Activated B cell treated with CpG ODN at 0.5 μM for 24 hours (primary cell): ENCODE measurements at regions not wholly inside any gene's neighbourhood (a gene's known extent, or its start where the extent isn't known, plus 50 kb on each side); places are given as distances from the start of the nearest gene placed in this dataset.

Experiments
- ATAC-seq: fragments of 200-7000 bp; cut with Tn5 transposase; one replicate; pipeline ENCODE4 v1.10.0; 2021; ENCODE audit warnings: low read depth, mild to moderate bottlenecking, moderate library complexity
- CTCF ChIA-PET: fragments of 350-600 bp; sonication (Branson Sonifier 250); formaldehyde crosslinking; loops from one replicate; lab custom pipeline; 2021; ENCODE audit warnings: antibody characterized with exemption; lab: Charles Lee
- POLR2A ChIA-PET: fragments of 350-600 bp; sonication (Branson Sonifier 250); formaldehyde crosslinking; loops from one replicate; lab custom pipeline; 2021; ENCODE audit warnings: antibody characterized with exemption; lab: Charles Lee
- DNase-seq: peaks from one replicate; pipeline ENCODE4 v3.0.0; 2022
- H3K27ac Mint-ChIP-seq: one replicate; pipeline ENCODE4 v1.8.0; 2020; ENCODE audit warnings: mixed read lengths
- H3K27me3 Mint-ChIP-seq: one replicate; pipeline ENCODE4 v1.8.0; 2021; ENCODE audit warnings: mixed read lengths
- H3K36me3 Mint-ChIP-seq: one replicate; pipeline ENCODE4 v1.8.0; 2021; ENCODE audit warnings: low read depth, mixed read lengths
- H3K4me1 Mint-ChIP-seq: one replicate; pipeline ENCODE4 v1.8.0; 2021; ENCODE audit warnings: mixed read lengths
- H3K4me3 Mint-ChIP-seq: one replicate; pipeline ENCODE4 v1.8.0; 2020; ENCODE audit warnings: mild to moderate bottlenecking, mixed read lengths
- H3K9me3 Mint-ChIP-seq: one replicate; pipeline ENCODE4 v1.8.0; 2020; ENCODE audit warnings: mixed read lengths
- intact Hi-C: fragments of 100-400 bp; cut with micrococcal nuclease; formaldehyde crosslinking; loops from one replicate; pipeline ENCODE4 v1.15.1; 2024
- TF ChIP-seq, protein P1 (sequence below): fragments of 200-600 bp; IDR thresholded peaks from one replicate; pipeline ENCODE4 v1.8.0; 2022; ENCODE audit warnings: antibody characterized with exemption, mild to moderate bottlenecking

GRCh38 chr4:17206829-17207801 is 304.8 kb downstream of the QDPR start:
- intact Hi-C loops = no loop called here
- TF ChIP-seq, protein P1, sequence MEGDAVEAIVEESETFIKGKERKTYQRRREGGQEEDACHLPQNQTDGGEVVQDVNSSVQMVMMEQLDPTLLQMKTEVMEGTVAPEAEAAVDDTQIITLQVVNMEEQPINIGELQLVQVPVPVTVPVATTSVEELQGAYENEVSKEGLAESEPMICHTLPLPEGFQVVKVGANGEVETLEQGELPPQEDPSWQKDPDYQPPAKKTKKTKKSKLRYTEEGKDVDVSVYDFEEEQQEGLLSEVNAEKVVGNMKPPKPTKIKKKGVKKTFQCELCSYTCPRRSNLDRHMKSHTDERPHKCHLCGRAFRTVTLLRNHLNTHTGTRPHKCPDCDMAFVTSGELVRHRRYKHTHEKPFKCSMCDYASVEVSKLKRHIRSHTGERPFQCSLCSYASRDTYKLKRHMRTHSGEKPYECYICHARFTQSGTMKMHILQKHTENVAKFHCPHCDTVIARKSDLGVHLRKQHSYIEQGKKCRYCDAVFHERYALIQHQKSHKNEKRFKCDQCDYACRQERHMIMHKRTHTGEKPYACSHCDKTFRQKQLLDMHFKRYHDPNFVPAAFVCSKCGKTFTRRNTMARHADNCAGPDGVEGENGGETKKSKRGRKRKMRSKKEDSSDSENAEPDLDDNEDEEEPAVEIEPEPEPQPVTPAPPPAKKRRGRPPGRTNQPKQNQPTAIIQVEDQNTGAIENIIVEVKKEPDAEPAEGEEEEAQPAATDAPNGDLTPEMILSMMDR = no peak
- Mint-ChIP-seq H3K4me3 (no peak overlapping the region), H3K9me3 (peaks cover 2% of the 10 kb centered on the region), H3K4me1 (no peaks in the 10 kb centered on the region), H3K36me3 (no peaks in the 10 kb centered on the region), H3K27ac (no peak overlapping the region), H3K27me3 (no peaks in the 10 kb centered on the region)
- DNase-seq = no peak
- POLR2A ChIA-PET = no interaction called here
- ATAC-seq = no peak
- CTCF ChIA-PET = no interaction called here

GRCh38 chr4:17204908-17205307 is 306.5 kb upstream of the LDB2 start:
- Mint-ChIP-seq H3K4me1 (no peaks in the 10 kb centered on the region), H3K36me3 (no peaks in the 10 kb centered on the region), H3K9me3 (peaks cover 2% of the 10 kb centered on the region), H3K27me3 (no peaks in the 10 kb centered on the region), H3K4me3 (no peak overlapping the region), H3K27ac (no peak overlapping the region)
- no peak for DNase-seq
- TF ChIP-seq, protein P1 = no peak
- ChIA-PET POLR2A (no interaction called here), CTCF (no interaction called here)
- intact Hi-C loops = no loop called here
- no peak for ATAC-seq

GRCh38 chr4:17203797-17204196 is 305.4 kb upstream of the LDB2 start:
- Mint-ChIP-seq H3K36me3 (no peaks in the 10 kb centered on the region), H3K27ac (no peak overlapping the region), H3K4me3 (no peak overlapping the region), H3K9me3 (peaks cover 2% of the 10 kb centered on the region), H3K27me3 (no peaks in the 10 kb centered on the region), H3K4me1 (no peaks in the 10 kb centered on the region)
- ChIA-PET POLR2A (no interaction called here), CTCF (no interaction called here)
- intact Hi-C loops = no loop called here
- ATAC-seq = no peak
- TF ChIP-seq, protein P1 = no peak
- no peak for DNase-seq

GRCh38 chr4:17197070-17197469 is 298.6 kb upstream of the LDB2 start:
- ChIA-PET POLR2A (no interaction called here), CTCF (no interaction called here)
- H3K4me1 Mint-ChIP-seq = no peaks in the 10 kb centered on the region
- no peaks in the 10 kb centered on the region for H3K36me3 Mint-ChIP-seq
- H3K27me3 Mint-ChIP-seq = no peaks in the 10 kb centered on the region
- ATAC-seq (no peak), DNase-seq (no peak)
- TF ChIP-seq, protein P1 = no peak
- H3K9me3 Mint-ChIP-seq = peaks cover 4% of the 10 kb centered on the region
- no peak overlapping the region for H3K27ac Mint-ChIP-seq
- H3K4me3 Mint-ChIP-seq = no peak overlapping the region
- intact Hi-C loops = no loop called here

- DNase-seq (no peak), ATAC-seq (no peak)
- Mint-ChIP-seq H3K36me3 (no peaks in the 10 kb centered on the region), H3K4me1 (no peaks in the 10 kb centered on the region), H3K9me3 (peaks cover 4% of the 10 kb centered on the region), H3K27ac (no peak overlapping the region), H3K4me3 (no peak overlapping the region), H3K27me3 (no peaks in the 10 kb centered on the region)
- intact Hi-C loops = no loop called here
- TF ChIP-seq, protein P1 = no peak
- ChIA-PET POLR2A (no interaction called here), CTCF (no interaction called here)
Observed at GRCh38 chr4:17195461-17196275, 297.2 kb upstream of the LDB2 start.
